Smooth muscle cell (in vitro differentiated cells): ENCODE measurements at regions not wholly inside any gene's neighbourhood (a gene's known extent, or its start where the extent isn't known, plus 50 kb on each side); places are given as distances from the start of the nearest gene placed in this dataset.

Experiments
- DNase-seq: peaks from one replicate; lab custom pipeline; 2025; ENCODE audit not compliant: unreplicated experiment; lab: John Stamatoyannopoulos, UW
- H2AFZ ChIP-seq: fragments of 200-600 bp; sonication (generic); 2 replicates; pipeline ENCODE4 v1.6.0; 2016; ENCODE audit warnings: antibody characterized with exemption, low read depth, mild to moderate bottlenecking
- H3F3A ChIP-seq: fragments of 200-600 bp; sonication (generic); 2 replicates; pipeline ENCODE4 v1.6.0; 2017; ENCODE audit warnings: antibody characterized with exemption, low read depth
- H3K27ac ChIP-seq: fragments of 200-600 bp; sonication (generic); 2 replicates; pipeline ENCODE4 v1.5.1; 2016; ENCODE audit warnings: low read depth, mild to moderate bottlenecking
- H3K27me3 ChIP-seq: fragments of 200-600 bp; sonication (generic); 2 replicates; pipeline ENCODE4 v1.6.1; 2016; ENCODE audit warnings: low read depth, mild to moderate bottlenecking
- H3K36me3 ChIP-seq: fragments of 200-600 bp; sonication (generic); 2 replicates; pipeline ENCODE4 v1.5.1; 2016; ENCODE audit warnings: low read depth
- H3K4me1 ChIP-seq: fragments of 200-600 bp; sonication (generic); 2 replicates; pipeline ENCODE4 v1.5.1; 2016; ENCODE audit warnings: low read depth
- H3K4me2 ChIP-seq: fragments of 200-600 bp; sonication (generic); 2 replicates; pipeline ENCODE4 v1.6.0; 2016; ENCODE audit warnings: mild to moderate bottlenecking
- H3K4me3 ChIP-seq: fragments of 200-600 bp; sonication (generic); 2 replicates; pipeline ENCODE4 v1.5.1; 2016; ENCODE audit warnings: mild to moderate bottlenecking
- H3K79me2 ChIP-seq: fragments of 200-600 bp; sonication (generic); 2 replicates; pipeline ENCODE4 v1.6.0; 2016; ENCODE audit warnings: low read depth, mild to moderate bottlenecking
- H3K9ac ChIP-seq: fragments of 200-600 bp; sonication (generic); 2 replicates; pipeline ENCODE4 v1.6.0; 2016; ENCODE audit warnings: low read depth
- H3K9me3 ChIP-seq: fragments of 200-600 bp; sonication (generic); replicated peaks from 2 replicates; pipeline ENCODE4 v1.5.1; 2016; ENCODE audit warnings: low read depth
- H4K20me1 ChIP-seq: fragments of 200-600 bp; sonication (generic); 2 replicates; pipeline ENCODE4 v1.6.0; 2016; ENCODE audit warnings: low read depth
- WGBS: methylation state at CpG from one replicate; pipeline ENCODE4 v1.1.7; 2016; ENCODE audit warnings: low lambda C conversion rate; 5-methylcytosine and 5-hydroxymethylcytosine counted together
- TF ChIP-seq, protein P1 (sequence below): fragments of 200-600 bp; sonication (generic); IDR thresholded peaks from 2 replicates; pipeline ENCODE4 v1.5.1; 2017; ENCODE audit warnings: borderline replicate concordance, mild to moderate bottlenecking, antibody characterized with exemption; ENCODE audit not compliant: insufficient read depth, poor library complexity, severe bottlenecking

DNA sequence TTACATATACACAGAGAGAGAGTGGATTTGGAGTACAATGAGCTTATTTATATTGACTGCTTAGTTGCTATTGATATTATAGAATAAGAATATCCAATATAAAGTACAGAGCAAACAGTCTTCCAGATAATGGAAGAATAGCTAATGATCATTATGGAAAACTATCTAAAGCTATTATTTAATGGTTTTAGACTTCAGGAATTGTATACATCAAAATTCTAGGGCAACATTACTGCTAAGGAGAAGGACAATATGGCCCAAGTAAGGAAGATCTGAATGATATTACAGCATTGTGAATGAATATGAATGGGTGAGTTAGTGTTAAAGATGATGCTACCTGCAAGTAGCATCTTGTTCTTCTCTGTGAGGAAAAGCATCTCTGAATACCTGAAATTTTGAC, 604.2 kb upstream of the PCDH20 start:
- Histone ChIP-seq H3F3A (no peaks in the 10 kb centered on the region), H3K27me3 (no peaks in the 10 kb centered on the region), H3K4me2 (no peak overlapping the region), H3K27ac (no peak overlapping the region), H3K36me3 (no peaks in the 10 kb centered on the region), H3K4me1 (no peaks in the 10 kb centered on the region), H3K79me2 (no peaks in the 10 kb centered on the region), H2AFZ (no peak overlapping the region), H3K4me3 (no peak overlapping the region), H3K9ac (no peak overlapping the region), H4K20me1 (no peaks in the 10 kb centered on the region), H3K9me3 (no peaks in the 10 kb centered on the region)
- no peak for DNase-seq
- TF ChIP-seq, protein P1, sequence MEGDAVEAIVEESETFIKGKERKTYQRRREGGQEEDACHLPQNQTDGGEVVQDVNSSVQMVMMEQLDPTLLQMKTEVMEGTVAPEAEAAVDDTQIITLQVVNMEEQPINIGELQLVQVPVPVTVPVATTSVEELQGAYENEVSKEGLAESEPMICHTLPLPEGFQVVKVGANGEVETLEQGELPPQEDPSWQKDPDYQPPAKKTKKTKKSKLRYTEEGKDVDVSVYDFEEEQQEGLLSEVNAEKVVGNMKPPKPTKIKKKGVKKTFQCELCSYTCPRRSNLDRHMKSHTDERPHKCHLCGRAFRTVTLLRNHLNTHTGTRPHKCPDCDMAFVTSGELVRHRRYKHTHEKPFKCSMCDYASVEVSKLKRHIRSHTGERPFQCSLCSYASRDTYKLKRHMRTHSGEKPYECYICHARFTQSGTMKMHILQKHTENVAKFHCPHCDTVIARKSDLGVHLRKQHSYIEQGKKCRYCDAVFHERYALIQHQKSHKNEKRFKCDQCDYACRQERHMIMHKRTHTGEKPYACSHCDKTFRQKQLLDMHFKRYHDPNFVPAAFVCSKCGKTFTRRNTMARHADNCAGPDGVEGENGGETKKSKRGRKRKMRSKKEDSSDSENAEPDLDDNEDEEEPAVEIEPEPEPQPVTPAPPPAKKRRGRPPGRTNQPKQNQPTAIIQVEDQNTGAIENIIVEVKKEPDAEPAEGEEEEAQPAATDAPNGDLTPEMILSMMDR, result no peak

DNA sequence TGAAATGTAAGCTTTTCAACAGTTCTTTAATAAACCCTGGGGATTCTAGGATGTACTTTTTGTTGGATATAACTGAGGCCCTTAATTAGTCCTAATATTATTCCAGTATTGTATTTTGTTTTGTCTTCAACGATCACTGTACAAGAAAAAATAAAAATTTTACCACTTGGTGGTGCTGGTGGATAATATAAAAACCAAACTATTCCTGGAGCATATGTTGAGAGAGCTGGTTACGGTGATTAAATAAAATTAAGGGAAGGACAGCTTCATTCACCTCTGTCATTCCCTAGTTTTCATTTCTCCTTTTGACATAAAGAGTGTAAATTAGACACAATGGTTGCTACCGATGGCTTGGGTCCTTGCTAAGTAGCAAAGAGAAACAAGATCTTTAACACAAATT, 598.6 kb upstream of the PCDH20 start:
- no peaks in the 10 kb centered on the region for H3K36me3 ChIP-seq
- no peak overlapping the region for H3K9ac ChIP-seq
- H4K20me1 ChIP-seq, result no peaks in the 10 kb centered on the region
- no peaks in the 10 kb centered on the region for H3K9me3 ChIP-seq
- no peak overlapping the region for H3K27ac ChIP-seq
- WGBS, result 63% methylated on average over 3 of the region's 3 CpGs
- no peak overlapping the region for H3K4me3 ChIP-seq
- TF ChIP-seq, protein P1, result no peak
- H3K4me1 ChIP-seq, result no peaks in the 10 kb centered on the region
- H3K79me2 ChIP-seq, result no peaks in the 10 kb centered on the region
- H3K27me3 ChIP-seq, result peaks cover 3% of the 10 kb centered on the region
- H2AFZ ChIP-seq, result no peak overlapping the region
- H3F3A ChIP-seq, result no peaks in the 10 kb centered on the region
- H3K4me2 ChIP-seq, result no peak overlapping the region
- no peak for DNase-seq

DNA sequence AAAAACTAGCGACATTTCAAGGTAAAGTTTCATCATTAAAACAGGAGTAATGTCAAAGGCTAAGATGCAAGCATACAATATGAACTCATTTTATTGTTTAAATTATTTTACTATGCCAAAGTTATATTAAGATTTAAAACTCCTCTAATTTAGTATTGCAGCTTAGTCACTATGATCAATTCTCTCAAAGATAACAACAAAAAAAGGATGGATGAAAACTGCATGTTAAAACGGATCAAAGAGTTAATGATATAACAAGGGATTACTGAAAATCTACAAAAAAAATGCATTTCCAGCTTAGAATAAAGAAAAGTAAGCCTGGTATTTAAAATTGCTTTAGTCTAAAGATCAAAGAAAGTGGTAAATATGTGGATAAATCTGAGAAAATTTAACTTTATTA, 587.8 kb upstream of the PCDH20 start:
- H4K20me1 ChIP-seq, result no peaks in the 10 kb centered on the region
- H3F3A ChIP-seq, result no peaks in the 10 kb centered on the region
- 82% methylated on average over 2 of the region's 2 CpGs for WGBS
- H3K27ac ChIP-seq, result no peak overlapping the region
- no peak overlapping the region for H2AFZ ChIP-seq
- H3K9ac ChIP-seq, result no peak overlapping the region
- no peaks in the 10 kb centered on the region for H3K27me3 ChIP-seq
- H3K9me3 ChIP-seq, result no peaks in the 10 kb centered on the region
- no peaks in the 10 kb centered on the region for H3K79me2 ChIP-seq
- no peaks in the 10 kb centered on the region for H3K4me1 ChIP-seq
- TF ChIP-seq, protein P1, result no peak
- H3K4me3 ChIP-seq, result no peak overlapping the region
- no peak for DNase-seq
- no peaks in the 10 kb centered on the region for H3K36me3 ChIP-seq
- H3K4me2 ChIP-seq, result no peak overlapping the region

DNA sequence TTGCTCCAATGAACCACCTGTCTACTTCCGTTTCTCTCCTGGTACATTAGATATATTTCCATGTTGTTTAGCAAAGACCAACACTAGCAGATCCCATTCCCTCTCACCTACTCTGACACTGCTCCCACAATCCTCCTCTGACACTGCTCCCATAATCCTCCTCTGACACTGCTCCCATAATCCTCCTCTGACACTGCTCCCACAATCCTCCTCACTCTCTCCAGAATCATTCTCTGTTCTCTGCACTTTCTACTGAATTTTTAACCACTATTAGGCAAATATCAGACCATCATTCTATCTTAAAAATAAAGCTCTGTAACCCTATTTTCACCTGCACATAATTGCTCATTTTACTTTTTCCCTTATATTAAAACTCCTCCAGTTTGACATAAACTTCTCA, 578.5 kb upstream of the PCDH20 start:
- no peak overlapping the region for H3K9ac ChIP-seq
- H3K36me3 ChIP-seq, result no peaks in the 10 kb centered on the region
- H3K27me3 ChIP-seq, result no peaks in the 10 kb centered on the region
- TF ChIP-seq, protein P1, result no peak
- H3K4me1 ChIP-seq, result no peaks in the 10 kb centered on the region
- DNase-seq, result no peak
- WGBS, result 94% methylated on average over 1 of the region's 1 CpG
- H3K4me2 ChIP-seq, result no peak overlapping the region
- H3K27ac ChIP-seq, result no peak overlapping the region
- no peak overlapping the region for H3K4me3 ChIP-seq
- H3F3A ChIP-seq, result no peaks in the 10 kb centered on the region
- H2AFZ ChIP-seq, result no peak overlapping the region
- no peaks in the 10 kb centered on the region for H4K20me1 ChIP-seq
- H3K9me3 ChIP-seq, result no peaks in the 10 kb centered on the region
- no peaks in the 10 kb centered on the region for H3K79me2 ChIP-seq
